GM18498 (cell line): ENCODE measurements at regions not wholly inside any gene's neighbourhood (a gene's known extent, or its start where the extent isn't known, plus 50 kb on each side); places are given as distances from the start of the nearest gene placed in this dataset.
"Not testable (repeated sequence)": the region's sequence is repeated elsewhere in the genome, so short reads cannot be mapped to it uniquely, and the experiment has no call there.

Experiments
- ATAC-seq: cut with Tn5 transposase; IDR thresholded peaks from one replicate; pipeline ENCODE4 v1.9.1; 2021; ENCODE audit warnings: mild to moderate bottlenecking, moderate library complexity; ENCODE audit not compliant: unreplicated experiment

DNA sequence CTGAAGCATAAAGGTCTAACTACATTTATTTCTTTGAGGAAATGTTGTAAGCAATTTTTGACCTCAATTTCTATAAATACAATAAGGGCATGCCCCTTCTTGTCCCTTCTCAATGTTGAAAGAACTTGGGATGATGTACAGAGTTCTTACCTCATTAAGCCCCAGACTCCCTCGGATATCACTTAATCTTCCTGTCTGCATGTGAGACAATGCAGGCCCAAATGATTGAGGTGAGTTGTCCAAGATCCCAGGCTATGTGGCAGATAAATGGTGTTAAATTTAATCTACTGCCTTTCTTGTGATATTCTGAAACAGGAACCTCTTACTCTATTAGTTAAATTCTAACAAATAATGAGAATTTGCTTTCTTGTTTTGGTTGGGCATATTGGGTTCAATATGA lies 1073.4 kb upstream of the GYPC start:
- ATAC-seq, result no peak

DNA sequence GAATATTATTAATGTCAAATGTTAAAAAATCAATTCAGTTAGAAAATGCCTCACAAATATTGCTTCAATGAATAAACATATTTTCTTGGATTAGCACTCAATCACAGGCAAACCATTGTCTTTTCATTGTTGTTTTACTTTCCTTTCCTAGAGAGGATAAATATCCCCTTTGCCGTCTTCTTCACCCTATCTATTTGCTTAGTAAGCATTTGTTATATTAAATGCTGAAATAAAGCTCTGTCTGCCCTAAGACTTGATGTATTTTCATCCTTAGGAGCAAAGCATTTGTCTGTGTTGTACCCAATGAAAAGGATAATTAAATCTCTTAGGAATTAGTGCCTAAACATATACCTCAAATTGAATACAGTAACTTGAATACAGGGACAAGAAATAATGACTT lies 1071.2 kb upstream of the GYPC start:
- ATAC-seq, result no peak

DNA sequence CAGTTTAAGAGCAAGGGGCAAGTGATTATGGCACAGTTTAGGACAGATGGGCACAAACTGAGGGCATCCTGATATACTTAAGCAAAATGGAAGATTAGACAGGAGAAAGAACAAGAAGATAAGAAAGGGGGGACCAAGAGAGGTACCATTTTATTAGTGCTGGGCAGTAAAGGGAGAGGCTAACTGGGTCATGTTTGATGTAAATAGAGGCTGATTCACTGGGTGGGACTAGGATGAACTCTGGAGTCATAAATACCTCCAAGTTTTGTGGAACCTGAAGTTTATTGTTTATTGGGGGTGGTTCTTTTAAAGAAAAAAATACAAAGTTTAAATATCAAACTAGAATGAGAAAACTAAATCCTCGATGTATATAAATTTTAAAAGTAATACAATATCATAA lies 1067.2 kb upstream of the GYPC start:
- ATAC-seq, result no peak

DNA sequence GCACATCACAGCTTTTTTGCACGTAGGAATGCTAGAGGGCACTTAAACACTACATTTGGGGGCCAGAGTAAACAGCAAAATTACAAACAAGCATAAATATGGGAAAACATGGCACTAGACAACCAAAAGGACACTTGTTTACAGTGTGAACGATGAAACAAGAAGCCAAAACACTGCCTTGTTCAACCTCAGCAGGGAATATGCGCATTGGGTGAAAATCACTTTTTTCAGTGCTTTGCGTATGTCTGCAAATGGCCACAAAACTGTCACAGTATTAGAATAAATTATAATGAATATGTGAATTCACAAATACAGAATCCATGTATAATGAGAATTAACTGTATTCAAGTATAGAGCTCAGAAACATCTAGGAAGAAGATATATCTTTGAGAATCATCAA lies 1064.0 kb upstream of the GYPC start:
- ATAC-seq, result no peak

DNA sequence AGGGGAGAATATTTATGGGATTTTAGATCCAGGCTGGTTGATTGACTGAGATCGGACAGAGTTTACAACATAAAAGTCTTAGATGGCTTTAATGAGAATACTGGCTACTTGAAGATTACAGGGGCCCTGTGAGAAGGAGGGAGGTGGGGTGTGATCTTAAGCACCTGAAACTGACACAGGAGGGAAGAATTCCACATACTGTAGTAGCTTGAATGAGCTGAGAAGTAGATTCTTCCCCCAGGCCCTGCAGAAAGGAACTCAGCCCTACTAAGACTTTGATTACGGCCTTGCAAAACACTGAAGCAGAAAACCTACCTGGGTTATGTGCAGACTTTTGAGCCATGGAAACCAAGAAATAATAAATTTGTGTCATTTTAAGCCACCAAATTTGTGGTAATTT lies 1062.9 kb upstream of the GYPC start:
- ATAC-seq, result no peak

DNA sequence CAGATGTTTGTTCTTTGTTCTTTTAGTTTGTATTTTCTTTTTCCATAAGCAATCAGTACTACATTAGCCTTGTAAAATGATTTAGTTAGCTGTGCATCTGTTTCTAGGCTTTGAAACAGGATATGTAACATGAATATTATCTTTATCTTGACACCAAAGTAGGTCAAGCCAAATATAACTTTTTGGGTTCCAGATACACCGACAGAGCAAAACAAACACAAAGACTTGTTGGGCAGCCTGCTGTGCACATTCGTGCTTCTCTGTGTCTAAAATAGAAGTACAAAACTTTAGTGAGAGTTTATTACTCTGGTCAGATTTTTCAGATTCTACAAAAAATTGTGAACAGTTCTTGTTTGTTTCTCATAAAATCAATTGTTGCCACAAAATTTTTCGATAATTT lies 1059.3 kb upstream of the GYPC start:
- ATAC-seq, result no peak

DNA sequence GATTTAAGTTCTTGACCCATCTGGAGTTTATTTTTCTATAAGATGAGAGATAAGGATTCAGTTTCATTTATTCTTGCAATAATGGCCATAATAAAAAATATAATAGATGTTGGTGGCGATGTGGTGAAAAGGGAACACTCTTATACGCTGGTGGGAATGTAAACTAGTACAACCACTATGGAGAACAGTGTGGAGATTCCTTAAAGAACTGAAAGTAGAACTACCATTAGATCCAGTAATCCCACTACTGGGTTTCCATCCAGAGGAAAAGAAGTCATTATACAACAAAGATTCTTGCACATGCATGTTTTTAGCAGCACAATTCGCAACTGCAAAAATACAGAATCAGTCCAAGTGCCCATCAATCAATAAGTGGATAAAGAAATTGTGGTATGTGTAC lies 1040.5 kb upstream of the GYPC start:
- ATAC-seq, result no peak

DNA sequence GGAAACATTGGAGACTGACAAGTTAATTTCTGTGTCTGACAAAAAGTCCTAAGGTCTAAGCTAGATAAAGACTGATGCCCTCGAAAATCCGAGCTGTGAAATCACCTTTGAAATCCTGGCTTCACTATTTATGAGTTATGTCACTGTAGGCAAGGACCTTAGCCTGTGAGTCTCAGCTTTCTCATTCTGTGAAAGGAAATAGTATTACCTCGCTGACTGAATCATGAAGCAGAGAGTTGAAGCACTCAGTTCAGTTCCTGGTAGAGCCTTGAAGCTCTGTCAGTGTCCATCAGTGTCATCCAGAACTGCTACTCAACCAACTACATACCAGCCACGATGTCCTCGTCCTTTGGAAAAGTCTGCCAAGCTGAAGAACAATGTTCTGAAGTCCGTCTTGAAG lies 1025.6 kb upstream of the GYPC start:
- no peak for ATAC-seq

DNA sequence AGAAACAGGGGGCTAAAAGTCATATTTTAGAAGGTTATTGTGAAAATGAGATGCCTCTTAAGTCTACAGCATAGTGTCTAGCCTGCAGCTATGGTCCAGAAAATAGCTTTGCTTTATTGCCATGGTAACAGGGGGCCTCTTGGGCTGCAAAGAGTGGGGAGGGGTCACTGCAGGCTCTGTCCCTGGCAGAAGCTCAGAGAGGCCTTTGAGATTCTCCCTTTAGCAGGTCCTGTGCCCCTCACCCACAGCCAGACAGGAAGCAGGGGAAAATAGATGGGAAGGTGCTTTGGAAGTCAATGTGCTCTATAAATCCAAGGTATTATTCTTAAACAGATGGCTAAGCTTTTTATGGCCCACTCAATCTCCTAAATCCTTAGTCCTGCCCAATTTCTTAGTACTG lies 1021.3 kb upstream of the GYPC start:
- ATAC-seq, result no peak

DNA sequence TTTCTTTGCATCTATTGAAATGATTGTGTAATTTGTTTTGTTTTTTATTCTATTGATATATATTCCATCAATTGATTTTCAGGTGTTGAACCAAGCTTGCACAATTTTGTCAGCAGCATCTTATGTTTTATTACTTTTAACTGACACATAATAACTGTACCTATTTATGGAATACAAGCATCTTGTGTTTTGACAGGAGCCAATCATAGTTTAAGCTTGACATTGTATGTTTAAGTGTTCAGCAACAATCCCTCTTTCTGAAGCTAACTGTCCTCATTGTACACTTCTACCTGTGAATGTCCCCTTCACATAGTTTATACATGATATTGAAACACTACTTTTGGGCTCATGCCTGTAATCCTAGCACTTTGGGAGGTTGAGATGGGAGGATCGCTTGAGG lies 1017.6 kb upstream of the GYPC start:
- no peak for ATAC-seq

DNA sequence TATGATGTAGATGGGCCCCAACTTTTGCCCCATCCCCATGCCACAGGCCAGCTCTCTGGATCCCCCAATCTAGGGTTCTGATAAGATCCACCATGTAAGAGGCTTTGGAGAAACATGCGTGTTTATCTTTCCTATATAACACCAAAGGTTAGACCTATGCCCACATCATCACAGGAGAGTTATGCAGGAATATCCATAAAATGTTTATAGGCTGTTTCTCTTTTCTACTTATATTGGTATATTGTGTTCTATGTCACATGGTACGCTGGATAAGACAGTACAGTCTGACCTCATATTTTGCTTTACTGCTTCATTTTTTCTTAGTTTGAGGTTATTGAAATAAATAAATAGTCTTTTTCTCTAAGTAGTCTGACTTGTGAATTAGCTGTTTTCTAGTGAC lies 1013.9 kb upstream of the GYPC start:
- no peak for ATAC-seq

DNA sequence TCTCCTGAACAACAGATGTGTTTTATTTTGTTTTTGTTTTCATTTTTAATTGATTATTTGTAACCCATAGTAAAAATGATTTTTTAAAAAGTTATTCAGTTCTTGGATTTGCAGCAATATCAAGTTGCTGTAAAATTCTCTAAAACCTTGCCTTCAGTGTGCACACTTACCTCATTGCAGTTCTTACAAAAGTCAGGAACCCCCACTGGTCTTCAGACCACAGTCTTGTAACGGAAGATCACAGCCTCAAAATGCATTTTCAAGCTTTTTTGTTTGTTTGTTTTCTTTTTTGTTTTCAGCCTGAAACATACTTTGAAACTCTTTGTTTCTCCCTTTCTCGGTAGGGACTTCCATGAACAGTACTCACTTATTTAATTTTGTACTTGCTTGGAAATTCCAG lies 1012.8 kb upstream of the GYPC start:
- no peak for ATAC-seq

DNA sequence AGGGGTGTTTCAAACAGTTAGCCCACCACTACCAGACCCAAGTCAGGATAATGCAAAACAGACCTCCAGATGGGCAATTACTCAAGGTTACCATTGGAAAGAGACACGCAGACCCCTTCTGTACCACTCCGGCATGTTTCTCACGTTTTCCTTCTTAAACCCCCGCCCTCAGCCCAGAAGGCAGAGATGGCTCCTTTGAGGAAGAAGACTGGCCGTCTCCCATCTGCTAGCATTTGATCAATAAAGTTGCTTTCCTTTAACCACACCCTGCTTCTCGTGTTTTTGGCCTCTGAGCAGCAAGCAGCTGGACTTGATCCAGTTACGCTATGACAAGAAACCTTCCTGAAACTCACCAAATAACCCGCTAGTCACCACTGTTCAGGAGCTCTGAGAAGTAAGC lies 1012.4 kb upstream of the GYPC start:
- no peak for ATAC-seq

DNA sequence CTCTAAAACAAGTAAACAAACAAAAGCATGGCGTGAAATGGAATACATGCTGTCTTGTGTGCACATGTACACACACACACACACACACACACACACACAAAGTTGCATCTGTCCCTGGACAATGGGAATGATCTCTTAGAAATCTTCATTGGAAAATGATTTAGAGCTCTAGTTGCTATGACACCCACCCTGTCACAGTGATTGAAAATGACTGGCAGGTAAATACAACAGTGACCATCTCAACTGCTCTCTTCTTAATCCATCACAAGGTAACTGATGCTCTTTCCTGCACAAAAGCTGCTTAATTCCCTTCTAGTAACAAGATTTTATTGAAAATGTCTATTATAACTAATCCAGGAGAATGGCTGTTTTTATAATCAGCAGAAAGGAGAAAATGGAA lies 1011.7 kb upstream of the GYPC start:
- ATAC-seq, result no peak

DNA sequence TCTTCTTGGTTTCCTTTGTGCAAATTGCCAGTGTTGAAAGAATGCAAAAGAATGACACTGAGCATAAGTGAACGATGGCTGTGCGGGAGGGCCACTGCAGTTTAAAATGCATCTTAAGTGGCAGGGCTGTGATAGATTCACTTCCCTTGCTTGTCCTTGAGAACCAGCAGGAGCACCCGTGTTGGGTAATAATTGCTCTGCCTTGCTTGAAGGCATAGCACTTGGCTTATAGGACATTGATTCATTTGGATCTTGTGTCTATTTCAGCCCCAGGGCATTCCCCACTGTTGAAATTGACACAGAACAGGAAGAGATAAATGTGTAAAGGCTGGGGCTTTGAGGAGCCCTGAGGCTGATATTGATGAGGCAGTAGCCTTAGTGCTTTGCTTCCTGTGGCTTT lies 1003.7 kb upstream of the GYPC start:
- no peak for ATAC-seq

DNA sequence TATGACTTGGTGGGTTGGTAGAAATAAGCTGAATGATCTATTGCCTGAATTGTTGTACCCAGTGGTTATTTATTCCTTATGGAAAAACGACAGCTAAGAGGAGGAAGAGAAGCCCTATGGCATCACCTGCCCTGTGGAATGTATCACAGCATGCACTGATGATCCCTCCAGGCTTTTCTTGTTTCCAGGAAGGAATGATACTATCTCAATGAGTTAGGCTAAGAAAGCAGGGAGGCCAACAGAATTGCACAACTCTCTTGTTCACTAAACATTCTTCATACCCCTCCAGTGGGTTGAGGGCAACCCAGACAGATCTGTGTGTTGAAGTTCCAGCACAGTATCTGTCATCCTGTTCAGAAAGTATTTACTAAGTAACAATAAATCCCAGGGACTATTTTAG lies 1001.7 kb upstream of the GYPC start:
- ATAC-seq, result no peak

DNA sequence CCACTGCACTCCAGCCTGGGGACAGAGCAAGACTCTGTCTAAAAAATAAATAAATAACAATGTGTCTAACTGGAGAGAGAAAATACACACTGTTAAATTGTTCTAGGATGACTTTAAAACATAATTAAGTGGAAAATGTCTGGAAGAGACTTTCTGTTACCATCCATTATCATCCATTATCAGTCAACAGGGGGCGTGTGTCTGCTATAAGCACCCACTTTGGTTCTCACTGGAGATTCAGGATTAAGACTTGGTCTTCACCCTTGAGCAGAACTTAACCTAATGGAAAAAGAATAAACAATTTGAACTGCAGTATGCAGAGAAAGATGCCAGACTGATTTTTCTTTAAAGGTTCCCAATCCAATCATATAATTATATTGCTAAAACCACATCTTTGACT lies 999.8 kb upstream of the GYPC start:
- ATAC-seq, result no peak

DNA sequence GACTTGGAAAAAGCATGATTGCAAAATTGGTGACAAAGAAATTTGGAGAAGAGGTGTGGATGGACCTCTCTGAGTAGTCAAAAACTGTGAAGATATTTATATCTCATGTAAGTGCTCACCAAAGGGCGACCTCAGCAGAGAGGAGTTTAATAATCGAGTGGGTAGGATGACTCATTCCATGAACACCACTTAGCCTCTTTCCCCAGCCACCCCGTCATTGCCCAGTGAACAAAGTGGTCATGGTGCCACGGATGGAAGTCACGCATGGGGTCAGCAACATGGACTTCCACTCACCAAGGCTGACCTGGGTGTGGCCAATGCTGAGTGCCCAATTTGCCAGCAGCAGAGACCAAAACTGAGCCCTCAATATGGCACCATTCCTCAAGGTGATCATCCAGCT lies 997.4 kb upstream of the GYPC start:
- ATAC-seq, result no peak

DNA sequence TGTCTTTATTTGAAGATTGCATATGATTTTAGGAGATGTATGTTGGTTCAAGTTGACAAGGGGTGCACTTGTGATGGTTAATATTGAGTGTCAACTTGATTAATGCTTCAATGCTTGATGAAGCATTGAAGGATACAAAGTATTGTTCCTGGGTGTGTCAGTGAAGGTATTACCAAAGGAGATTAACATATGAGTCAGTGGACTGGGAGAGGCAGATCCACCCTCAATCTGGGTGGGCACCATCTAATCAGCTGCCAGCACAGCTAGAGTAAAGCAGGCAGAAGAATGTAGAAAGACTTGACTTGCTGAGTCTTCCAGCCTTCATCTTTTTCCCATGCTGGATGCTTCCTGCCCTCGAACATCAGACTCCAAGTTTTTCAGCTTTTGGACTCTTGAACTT lies 995.6 kb upstream of the GYPC start:
- ATAC-seq, result not testable (repeated sequence)

DNA sequence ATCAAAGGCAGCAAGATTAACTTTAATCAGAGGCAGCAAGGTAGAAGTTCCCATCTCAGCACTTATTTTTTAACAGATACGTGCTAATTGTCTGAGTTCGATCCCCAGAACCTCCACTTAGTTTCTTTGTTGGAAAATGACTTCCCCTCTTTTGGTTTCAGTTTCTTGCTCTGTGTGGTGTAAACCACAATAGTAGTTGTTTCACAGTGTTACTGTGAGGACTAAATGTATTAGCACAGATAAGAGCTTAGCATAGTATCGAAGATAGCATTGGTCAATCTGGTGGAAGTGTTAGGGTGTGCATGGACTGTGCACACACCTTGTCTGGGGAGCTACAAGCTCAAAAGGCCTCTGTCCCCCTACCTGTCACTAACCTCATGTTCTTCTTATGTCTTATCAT lies 988.3 kb upstream of the GYPC start:
- no peak for ATAC-seq

DNA sequence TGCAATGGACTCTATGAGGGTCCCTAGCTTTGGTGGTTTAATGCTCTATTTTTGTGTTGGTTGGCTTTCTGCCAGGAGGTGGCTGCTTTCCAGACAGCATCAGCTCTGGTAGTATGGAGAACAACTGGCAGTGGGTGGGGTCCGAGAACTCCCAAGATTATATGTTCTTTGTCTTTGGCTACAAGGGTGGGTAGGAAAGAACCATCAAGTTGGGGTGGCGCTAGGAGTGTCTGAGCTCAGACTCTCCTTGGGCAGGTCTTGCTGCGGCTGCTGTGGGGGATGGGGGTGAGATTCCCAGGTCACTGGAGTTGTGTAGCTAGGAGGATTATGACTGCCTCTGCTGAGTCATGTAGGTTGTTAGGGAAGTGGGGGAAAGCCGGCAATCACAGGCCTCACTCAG lies 976.1 kb upstream of the GYPC start:
- ATAC-seq, result no peak

DNA sequence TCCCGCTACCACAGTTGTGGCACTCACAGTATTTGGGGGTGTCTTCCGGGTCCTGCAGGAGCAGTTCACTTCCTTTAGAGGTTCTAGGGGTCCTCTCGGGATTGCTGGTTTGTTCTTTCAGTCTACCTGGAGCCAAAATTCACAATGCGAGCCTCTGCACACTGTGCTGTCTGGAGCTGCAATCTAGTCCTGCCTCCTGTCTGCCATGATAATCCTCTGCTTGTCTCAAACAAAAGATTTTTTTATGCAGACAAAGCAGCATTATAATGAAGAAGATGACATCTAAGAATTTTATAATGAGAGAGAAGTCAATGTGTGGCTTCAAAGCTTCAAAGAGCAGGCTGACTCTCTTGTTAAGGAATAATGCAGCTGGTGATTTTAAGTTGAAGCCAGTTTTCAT lies 975.1 kb upstream of the GYPC start:
- no peak for ATAC-seq

DNA sequence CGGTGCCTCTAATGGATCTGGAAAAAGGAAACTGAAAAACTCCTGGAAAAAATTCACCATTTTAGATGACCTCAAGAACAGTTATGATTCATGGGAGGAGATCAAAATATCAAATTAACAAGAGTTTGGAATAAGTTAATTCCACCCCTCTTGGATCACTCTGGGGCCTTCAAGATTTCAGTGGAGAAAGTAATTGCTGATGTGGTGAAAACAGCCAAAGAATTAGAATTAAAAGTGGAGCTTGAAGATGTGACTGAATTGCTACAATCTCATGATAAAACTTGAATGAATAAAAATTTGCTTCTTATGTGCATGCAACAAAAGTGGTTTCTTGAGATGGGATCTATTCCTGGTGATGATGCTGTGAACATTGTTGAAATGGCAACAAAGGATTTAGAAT lies 974.4 kb upstream of the GYPC start:
- ATAC-seq, result no peak
